Smooth muscle cell (in vitro differentiated cells): ENCODE measurements at regions not wholly inside any gene's neighbourhood (a gene's known extent, or its start where the extent isn't known, plus 50 kb on each side); places are given as distances from the start of the nearest gene placed in this dataset.

Source experiments
- DNase-seq: peaks from one replicate; lab custom pipeline; 2025; ENCODE audit not compliant: unreplicated experiment; lab: John Stamatoyannopoulos, UW
- H2AFZ ChIP-seq: fragments of 200-600 bp; sonication (generic); 2 replicates; pipeline ENCODE4 v1.6.0; 2016; ENCODE audit warnings: antibody characterized with exemption, low read depth, mild to moderate bottlenecking
- H3F3A ChIP-seq: fragments of 200-600 bp; sonication (generic); 2 replicates; pipeline ENCODE4 v1.6.0; 2017; ENCODE audit warnings: antibody characterized with exemption, low read depth
- H3K27ac ChIP-seq: fragments of 200-600 bp; sonication (generic); 2 replicates; pipeline ENCODE4 v1.5.1; 2016; ENCODE audit warnings: low read depth, mild to moderate bottlenecking
- H3K27me3 ChIP-seq: fragments of 200-600 bp; sonication (generic); 2 replicates; pipeline ENCODE4 v1.6.1; 2016; ENCODE audit warnings: low read depth, mild to moderate bottlenecking
- H3K36me3 ChIP-seq: fragments of 200-600 bp; sonication (generic); 2 replicates; pipeline ENCODE4 v1.5.1; 2016; ENCODE audit warnings: low read depth
- H3K4me1 ChIP-seq: fragments of 200-600 bp; sonication (generic); 2 replicates; pipeline ENCODE4 v1.5.1; 2016; ENCODE audit warnings: low read depth
- H3K4me2 ChIP-seq: fragments of 200-600 bp; sonication (generic); 2 replicates; pipeline ENCODE4 v1.6.0; 2016; ENCODE audit warnings: mild to moderate bottlenecking
- H3K4me3 ChIP-seq: fragments of 200-600 bp; sonication (generic); 2 replicates; pipeline ENCODE4 v1.5.1; 2016; ENCODE audit warnings: mild to moderate bottlenecking
- H3K79me2 ChIP-seq: fragments of 200-600 bp; sonication (generic); 2 replicates; pipeline ENCODE4 v1.6.0; 2016; ENCODE audit warnings: low read depth, mild to moderate bottlenecking
- H3K9ac ChIP-seq: fragments of 200-600 bp; sonication (generic); 2 replicates; pipeline ENCODE4 v1.6.0; 2016; ENCODE audit warnings: low read depth
- H3K9me3 ChIP-seq: fragments of 200-600 bp; sonication (generic); replicated peaks from 2 replicates; pipeline ENCODE4 v1.5.1; 2016; ENCODE audit warnings: low read depth
- H4K20me1 ChIP-seq: fragments of 200-600 bp; sonication (generic); 2 replicates; pipeline ENCODE4 v1.6.0; 2016; ENCODE audit warnings: low read depth
- WGBS: methylation state at CpG from one replicate; pipeline ENCODE4 v1.1.7; 2016; ENCODE audit warnings: low lambda C conversion rate; 5-methylcytosine and 5-hydroxymethylcytosine counted together
- TF ChIP-seq, protein P1 (sequence below): fragments of 200-600 bp; sonication (generic); IDR thresholded peaks from 2 replicates; pipeline ENCODE4 v1.5.1; 2017; ENCODE audit warnings: borderline replicate concordance, mild to moderate bottlenecking, antibody characterized with exemption; ENCODE audit not compliant: insufficient read depth, poor library complexity, severe bottlenecking

DNA sequence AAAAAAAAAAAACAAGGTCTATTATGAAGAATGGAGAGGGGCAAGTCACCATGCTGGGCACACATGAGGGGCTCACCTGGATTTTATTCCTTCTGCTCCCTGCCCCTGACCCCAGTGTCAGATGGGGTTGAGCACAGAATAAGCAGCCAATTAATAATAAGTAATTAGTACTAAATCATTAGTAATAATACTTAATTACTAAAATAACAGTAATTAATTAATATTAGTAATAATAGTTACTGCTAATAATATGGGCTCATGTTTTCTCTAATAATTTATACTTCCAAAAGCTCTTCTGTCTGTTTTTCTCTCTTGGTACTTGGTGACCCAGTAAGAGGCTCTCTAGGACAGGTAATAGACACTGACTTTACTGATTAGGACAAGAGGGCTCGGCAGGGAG lies 360.9 kb downstream of the VRK1 start:
- H3K4me2 ChIP-seq = no peak overlapping the region
- H3K27me3 ChIP-seq = peaks cover 31% of the 10 kb centered on the region
- no peak overlapping the region for H3K4me3 ChIP-seq
- TF ChIP-seq, protein P1, sequence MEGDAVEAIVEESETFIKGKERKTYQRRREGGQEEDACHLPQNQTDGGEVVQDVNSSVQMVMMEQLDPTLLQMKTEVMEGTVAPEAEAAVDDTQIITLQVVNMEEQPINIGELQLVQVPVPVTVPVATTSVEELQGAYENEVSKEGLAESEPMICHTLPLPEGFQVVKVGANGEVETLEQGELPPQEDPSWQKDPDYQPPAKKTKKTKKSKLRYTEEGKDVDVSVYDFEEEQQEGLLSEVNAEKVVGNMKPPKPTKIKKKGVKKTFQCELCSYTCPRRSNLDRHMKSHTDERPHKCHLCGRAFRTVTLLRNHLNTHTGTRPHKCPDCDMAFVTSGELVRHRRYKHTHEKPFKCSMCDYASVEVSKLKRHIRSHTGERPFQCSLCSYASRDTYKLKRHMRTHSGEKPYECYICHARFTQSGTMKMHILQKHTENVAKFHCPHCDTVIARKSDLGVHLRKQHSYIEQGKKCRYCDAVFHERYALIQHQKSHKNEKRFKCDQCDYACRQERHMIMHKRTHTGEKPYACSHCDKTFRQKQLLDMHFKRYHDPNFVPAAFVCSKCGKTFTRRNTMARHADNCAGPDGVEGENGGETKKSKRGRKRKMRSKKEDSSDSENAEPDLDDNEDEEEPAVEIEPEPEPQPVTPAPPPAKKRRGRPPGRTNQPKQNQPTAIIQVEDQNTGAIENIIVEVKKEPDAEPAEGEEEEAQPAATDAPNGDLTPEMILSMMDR = no peak
- H3K27ac ChIP-seq = no peak overlapping the region
- H3K4me1 ChIP-seq = no peaks in the 10 kb centered on the region
- H2AFZ ChIP-seq = no peak overlapping the region
- no peaks in the 10 kb centered on the region for H3K79me2 ChIP-seq
- WGBS = 94% methylated on average over 1 of the region's 1 CpG
- H3K9ac ChIP-seq = no peak overlapping the region
- no peaks in the 10 kb centered on the region for H3K36me3 ChIP-seq
- DNase-seq = no peak
- H3F3A ChIP-seq = no peaks in the 10 kb centered on the region
- no peaks in the 10 kb centered on the region for H3K9me3 ChIP-seq
- no peaks in the 10 kb centered on the region for H4K20me1 ChIP-seq

DNA sequence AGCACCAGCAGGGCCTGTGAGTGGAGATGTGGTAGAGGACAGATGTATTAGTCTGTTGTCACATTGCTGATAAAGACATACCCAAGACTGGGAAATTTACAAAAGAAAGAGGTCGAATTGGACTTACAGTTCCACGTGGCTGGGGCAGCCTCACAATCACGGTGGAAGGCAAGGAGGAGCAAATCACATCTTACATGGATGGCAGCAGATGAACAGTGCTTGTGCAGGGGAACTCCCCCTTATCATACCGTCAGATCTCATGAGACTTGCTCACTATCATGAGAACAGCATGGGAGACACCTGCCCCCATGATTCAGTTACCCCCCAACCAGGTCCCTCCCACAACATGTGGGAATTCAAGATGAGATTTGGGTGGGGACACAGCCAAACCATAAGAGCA lies 361.9 kb downstream of the VRK1 start:
- no peak overlapping the region for H3K9ac ChIP-seq
- H3K27me3 ChIP-seq = peaks cover 23% of the 10 kb centered on the region
- H3K4me3 ChIP-seq = no peak overlapping the region
- no peak overlapping the region for H3K27ac ChIP-seq
- no peaks in the 10 kb centered on the region for H3K4me1 ChIP-seq
- no peaks in the 10 kb centered on the region for H3K9me3 ChIP-seq
- H4K20me1 ChIP-seq = no peaks in the 10 kb centered on the region
- no peaks in the 10 kb centered on the region for H3K79me2 ChIP-seq
- WGBS = 85% methylated on average over 4 of the region's 4 CpGs
- no peaks in the 10 kb centered on the region for H3F3A ChIP-seq
- no peak overlapping the region for H2AFZ ChIP-seq
- no peak for DNase-seq
- no peak overlapping the region for H3K4me2 ChIP-seq
- TF ChIP-seq, protein P1 = no peak
- no peaks in the 10 kb centered on the region for H3K36me3 ChIP-seq

GRCh38 chr14:97162621-97163020 lies 365.4 kb downstream of the VRK1 start:
- DNase-seq = no peak
- H4K20me1 ChIP-seq = no peaks in the 10 kb centered on the region
- H3K27me3 ChIP-seq = no peaks in the 10 kb centered on the region
- no peak overlapping the region for H3K9ac ChIP-seq
- no peaks in the 10 kb centered on the region for H3K4me1 ChIP-seq
- no peak overlapping the region for H3K27ac ChIP-seq
- no peaks in the 10 kb centered on the region for H3K36me3 ChIP-seq
- H3F3A ChIP-seq = no peaks in the 10 kb centered on the region
- H3K4me2 ChIP-seq = no peak overlapping the region
- H2AFZ ChIP-seq = no peak overlapping the region
- H3K79me2 ChIP-seq = no peaks in the 10 kb centered on the region
- TF ChIP-seq, protein P1 = no peak
- H3K4me3 ChIP-seq = no peak overlapping the region
- H3K9me3 ChIP-seq = no peaks in the 10 kb centered on the region
- WGBS = 90% methylated on average over 6 of the region's 6 CpGs

DNA sequence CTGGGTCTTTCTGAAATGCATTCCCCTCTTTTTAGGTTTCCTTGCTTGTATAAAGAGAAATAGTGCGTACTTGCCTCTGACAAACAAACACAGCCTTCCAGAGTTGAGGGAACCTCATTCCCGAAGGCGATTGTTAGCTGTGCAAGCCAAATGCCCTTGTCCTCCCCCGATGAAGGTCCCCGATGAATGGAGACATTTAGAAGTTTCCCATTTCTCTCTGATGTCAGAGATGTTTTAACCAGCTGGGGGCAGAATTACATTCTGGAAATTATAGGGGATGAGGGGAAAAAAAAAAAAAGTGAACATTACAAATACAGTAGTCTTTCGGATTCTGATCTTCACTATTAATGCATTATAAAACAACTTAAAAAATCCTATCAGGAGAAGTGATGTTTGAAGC lies 366.8 kb downstream of the VRK1 start:
- no peaks in the 10 kb centered on the region for H3K4me1 ChIP-seq

More for the DNA sequence above, 366.8 kb downstream of the VRK1 start:
- Histone ChIP-seq H3K4me3 (no peak overlapping the region), H4K20me1 (no peaks in the 10 kb centered on the region), H3K27me3 (no peaks in the 10 kb centered on the region), H3K9me3 (no peaks in the 10 kb centered on the region), H3K36me3 (no peaks in the 10 kb centered on the region), H3K79me2 (no peaks in the 10 kb centered on the region), H3K27ac (no peak overlapping the region), H3F3A (no peaks in the 10 kb centered on the region), H3K4me2 (no peak overlapping the region), H3K9ac (no peak overlapping the region), H2AFZ (no peak overlapping the region)
- WGBS = 87% methylated on average over 6 of the region's 6 CpGs
- TF ChIP-seq, protein P1 = no peak
- DNase-seq = no peak
